ENCODE measurements at regions not wholly inside any gene's neighbourhood (a gene's known extent, or its start where the extent isn't known, plus 50 kb on each side); places are given as distances from the start of the nearest gene placed in this dataset.
"Not testable (repeated sequence)": the region's sequence is repeated elsewhere in the genome, so short reads cannot be mapped to it uniquely, and the experiment has no call there.

- H3K4me1 ChIP-seq; intact Hi-C loops (cut with DNase I): not testable (repeated sequence)
- WGBS, 2 donors = 92 to 94% methylated on average over 8 of the region's 8 CpGs
These were observed 70.9 kb downstream of the NPIPA5 start for GRCh38 chr16:15307184-15307583.

GRCh38 chr16:15305889-15306288 lies 72.2 kb downstream of the NPIPA5 start:
- H3K9me3 ChIP-seq; DNase-seq; H3K27me3 ChIP-seq; intact Hi-C loops (cut with DNase I); H3K4me3 ChIP-seq; H3K27ac ChIP-seq; H3K36me3 ChIP-seq; H3K4me1 ChIP-seq: not testable (repeated sequence)
- 59 to 71% methylated on average over 2 of the region's 2 CpGs for WGBS, 2 donors

More at GRCh38 chr16:15307184-15307583, 70.9 kb downstream of the NPIPA5 start:
- H3K27ac ChIP-seq, H3K4me3 ChIP-seq, H3K9me3 ChIP-seq, DNase-seq, H3K36me3 ChIP-seq, H3K27me3 ChIP-seq: not testable (repeated sequence)

GRCh38 chr16:15303667-15304324 lies 74.3 kb downstream of the NPIPA5 start:
- H3K36me3 ChIP-seq; H3K27me3 ChIP-seq; DNase-seq; H3K4me1 ChIP-seq; H3K9me3 ChIP-seq; H3K27ac ChIP-seq; intact Hi-C loops (cut with DNase I); H3K4me3 ChIP-seq: not testable (repeated sequence)
- WGBS, 2 donors = 18 to 27% methylated on average over 5 to 8 of the region's 10 CpGs

GRCh38 chr16:15297104-15297503 lies 81.0 kb downstream of the NPIPA5 start:
- intact Hi-C loops (cut with DNase I); H3K4me3 ChIP-seq; DNase-seq; H3K9me3 ChIP-seq; H3K4me1 ChIP-seq; H3K36me3 ChIP-seq; H3K27me3 ChIP-seq; H3K27ac ChIP-seq: not testable (repeated sequence)
- 80 to 91% methylated on average over 1 of the region's 4 CpGs for WGBS, 2 donors

GRCh38 chr16:15274796-15275195 lies 103.3 kb downstream of the NPIPA5 start:
- H3K4me3 ChIP-seq; H3K36me3 ChIP-seq; DNase-seq; intact Hi-C loops (cut with DNase I); H3K27me3 ChIP-seq; H3K9me3 ChIP-seq; H3K27ac ChIP-seq; H3K4me1 ChIP-seq: not testable (repeated sequence)
- 48 to 71% methylated on average over 8 of the region's 8 CpGs for WGBS, 2 donors

- H3K27ac ChIP-seq; intact Hi-C loops (cut with DNase I): not testable (repeated sequence)
- 75 to 81% methylated on average over 1 of the region's 1 CpG for WGBS, 2 donors
These were observed 104.1 kb downstream of the NPIPA5 start for GRCh38 chr16:15273964-15274363.

GRCh38 chr16:15266941-15267340 lies 111.2 kb downstream of the NPIPA5 start:
- 84 to 88% methylated on average over 5 to 6 of the region's 6 CpGs for WGBS, 2 donors
- H3K36me3 ChIP-seq; H3K4me1 ChIP-seq; H3K27me3 ChIP-seq; H3K27ac ChIP-seq; DNase-seq; H3K4me3 ChIP-seq; H3K9me3 ChIP-seq; intact Hi-C loops (cut with DNase I): not testable (repeated sequence)

More at GRCh38 chr16:15273964-15274363, 104.1 kb downstream of the NPIPA5 start:
- not testable (repeated sequence) for DNase-seq, H3K4me1 ChIP-seq, H3K36me3 ChIP-seq, H3K27me3 ChIP-seq, H3K9me3 ChIP-seq, H3K4me3 ChIP-seq

GRCh38 chr16:15262212-15262611 lies 115.9 kb downstream of the NPIPA5 start:
- H3K36me3 ChIP-seq; H3K4me3 ChIP-seq; H3K9me3 ChIP-seq; H3K27ac ChIP-seq; H3K4me1 ChIP-seq; DNase-seq; intact Hi-C loops (cut with DNase I); H3K27me3 ChIP-seq: not testable (repeated sequence)
- 23 to 37% methylated on average over 10 to 11 of the region's 11 CpGs for WGBS, 2 donors

- no CpG with 5 or more reads among the region's 2 CpGs for WGBS, 2 donors
These were observed 130.1 kb downstream of the NPIPA5 start for GRCh38 chr16:15247971-15248370.

GRCh38 chr16:15236674-15237323 lies 141.3 kb downstream of the NPIPA5 start:
- H3K36me3 ChIP-seq; H3K4me3 ChIP-seq; DNase-seq; H3K9me3 ChIP-seq; H3K27ac ChIP-seq; H3K27me3 ChIP-seq; H3K4me1 ChIP-seq; intact Hi-C loops (cut with DNase I): not testable (repeated sequence)
- 18 to 62% methylated on average over 2 of the region's 3 CpGs for WGBS, 2 donors

More at GRCh38 chr16:15247971-15248370, 130.1 kb downstream of the NPIPA5 start:
- intact Hi-C loops (cut with DNase I); DNase-seq; H3K36me3 ChIP-seq; H3K4me3 ChIP-seq; H3K9me3 ChIP-seq; H3K4me1 ChIP-seq; H3K27me3 ChIP-seq; H3K27ac ChIP-seq: not testable (repeated sequence)

- H3K9me3 ChIP-seq; H3K27me3 ChIP-seq; H3K36me3 ChIP-seq; intact Hi-C loops (cut with DNase I); H3K4me1 ChIP-seq; DNase-seq; H3K4me3 ChIP-seq; H3K27ac ChIP-seq: not testable (repeated sequence)
- 66 to 69% methylated on average over 3 of the region's 5 CpGs for WGBS, 2 donors
These were observed 141.1 kb upstream of the RRN3 start for GRCh38 chr16:15235140-15235539.

- DNase-seq; H3K9me3 ChIP-seq; H3K36me3 ChIP-seq; H3K27ac ChIP-seq; H3K27me3 ChIP-seq; H3K4me1 ChIP-seq; H3K4me3 ChIP-seq; intact Hi-C loops (cut with DNase I): not testable (repeated sequence)
- no CpG with 5 or more reads among the region's 9 CpGs for WGBS, 2 donors
These were observed 140.6 kb upstream of the RRN3 start for GRCh38 chr16:15234702-15235101.

GRCh38 chr16:15230432-15230831 lies 136.4 kb upstream of the RRN3 start:
- H3K4me3 ChIP-seq; H3K4me1 ChIP-seq; H3K27me3 ChIP-seq; H3K9me3 ChIP-seq; DNase-seq; H3K36me3 ChIP-seq; intact Hi-C loops (cut with DNase I); H3K27ac ChIP-seq: not testable (repeated sequence)
- WGBS, 2 donors = 35% methylated on average over 1 of the region's 5 CpGs; no CpG with 5 or more reads in 1 of the 2 donors
